ENCODE measurements at regions not wholly inside any gene's neighbourhood (a gene's known extent, or its start where the extent isn't known, plus 50 kb on each side); places are given as distances from the start of the nearest gene placed in this dataset.

DNA sequence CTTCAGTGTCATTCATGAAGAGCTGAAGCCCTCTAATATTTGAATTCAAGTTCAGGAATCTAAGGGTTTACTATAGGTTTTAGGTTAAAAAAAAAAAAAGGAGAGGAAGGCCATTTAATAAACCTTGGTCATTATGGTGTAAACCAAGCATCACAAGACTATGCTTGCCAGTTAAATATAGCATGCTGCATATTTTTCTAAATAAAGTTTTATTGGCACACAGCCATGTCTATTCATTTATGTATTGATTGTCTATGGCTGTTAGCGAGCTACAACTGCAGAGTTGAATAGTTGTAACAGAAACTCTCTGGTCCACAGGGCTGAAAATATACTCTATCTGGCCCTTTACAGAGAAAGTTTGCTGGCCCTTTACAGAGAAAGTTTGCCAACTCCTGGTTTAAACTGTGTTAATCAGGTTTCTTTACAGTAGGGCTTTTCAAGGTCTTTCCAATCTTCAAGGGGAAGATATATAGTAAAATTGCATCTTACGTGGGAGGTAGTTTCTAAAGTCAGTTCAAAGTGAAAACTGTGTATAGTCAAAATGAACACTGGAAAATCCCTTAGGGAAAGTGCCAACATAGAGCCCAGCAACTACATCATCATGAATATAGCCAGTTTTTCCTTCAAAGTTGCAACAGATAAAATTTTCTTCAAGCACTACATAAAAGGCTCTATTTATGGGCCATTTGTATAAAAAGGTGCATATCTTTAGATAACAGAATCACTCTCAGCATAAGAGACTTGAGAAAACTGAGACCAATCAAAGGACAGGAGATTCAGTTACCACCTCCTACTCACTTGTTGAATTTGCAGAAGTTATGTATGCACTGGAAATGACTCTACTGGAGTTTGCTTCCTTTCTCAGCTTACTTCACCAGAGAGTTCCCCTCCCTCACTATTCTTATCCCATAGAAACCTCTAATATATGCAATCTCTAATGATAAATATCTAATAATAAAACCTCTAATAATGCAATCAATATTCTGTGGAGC, 49.7 kb upstream of the FRMD4B start:
- TF ChIP-seq EZH2 (IDR thresholded peaks at IDR 0.05; ENCODE audit: borderline replicate concordance, low read depth, low read length, severe bottlenecking): no peak
- TF ChIP-seq, protein P1, sequence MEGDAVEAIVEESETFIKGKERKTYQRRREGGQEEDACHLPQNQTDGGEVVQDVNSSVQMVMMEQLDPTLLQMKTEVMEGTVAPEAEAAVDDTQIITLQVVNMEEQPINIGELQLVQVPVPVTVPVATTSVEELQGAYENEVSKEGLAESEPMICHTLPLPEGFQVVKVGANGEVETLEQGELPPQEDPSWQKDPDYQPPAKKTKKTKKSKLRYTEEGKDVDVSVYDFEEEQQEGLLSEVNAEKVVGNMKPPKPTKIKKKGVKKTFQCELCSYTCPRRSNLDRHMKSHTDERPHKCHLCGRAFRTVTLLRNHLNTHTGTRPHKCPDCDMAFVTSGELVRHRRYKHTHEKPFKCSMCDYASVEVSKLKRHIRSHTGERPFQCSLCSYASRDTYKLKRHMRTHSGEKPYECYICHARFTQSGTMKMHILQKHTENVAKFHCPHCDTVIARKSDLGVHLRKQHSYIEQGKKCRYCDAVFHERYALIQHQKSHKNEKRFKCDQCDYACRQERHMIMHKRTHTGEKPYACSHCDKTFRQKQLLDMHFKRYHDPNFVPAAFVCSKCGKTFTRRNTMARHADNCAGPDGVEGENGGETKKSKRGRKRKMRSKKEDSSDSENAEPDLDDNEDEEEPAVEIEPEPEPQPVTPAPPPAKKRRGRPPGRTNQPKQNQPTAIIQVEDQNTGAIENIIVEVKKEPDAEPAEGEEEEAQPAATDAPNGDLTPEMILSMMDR (IDR thresholded peaks at IDR 0.05; ENCODE audit: borderline replicate concordance, extremely low read depth, low read length, poor library complexity, severe bottlenecking): no peak

Data from DND-41 (cell line).